ENCODE measurements at regions not wholly inside any gene's neighbourhood (a gene's known extent, or its start where the extent isn't known, plus 50 kb on each side); places are given as distances from the start of the nearest gene placed in this dataset.

DNA sequence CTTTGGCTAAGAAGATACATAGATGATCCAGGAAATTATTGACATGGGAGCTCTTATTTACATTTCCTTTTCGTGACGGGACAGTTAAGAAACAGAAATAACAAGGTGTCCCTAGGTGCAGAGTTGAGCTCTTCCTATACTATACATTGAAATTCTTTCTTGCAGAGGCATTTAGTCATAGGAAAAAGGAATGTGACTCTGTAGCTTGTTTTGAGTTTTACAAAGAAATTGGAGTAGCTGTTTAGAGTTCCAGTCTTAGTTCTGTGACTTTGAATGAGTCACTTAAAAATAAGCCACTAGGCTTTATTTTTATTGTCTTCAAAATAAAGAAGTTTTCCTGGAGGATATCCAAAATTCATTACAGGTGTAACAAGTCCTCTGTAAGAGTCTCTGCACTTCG is 723.5 kb upstream of the SGO1 start:
- no peak overlapping the region for H2BK120ac ChIP-seq (ENCODE audit: low read depth, low read length, poor library complexity, severe bottlenecking)
- no peaks in the 10 kb centered on the region for H3K79me1 ChIP-seq (ENCODE audit: insufficient read depth, low read depth, low read length, poor library complexity, severe bottlenecking)
- H2AFZ ChIP-seq (ENCODE audit: low read length), result no peak overlapping the region
- H2BK15ac ChIP-seq (ENCODE audit: low read depth, low read length), result no peak overlapping the region
- no peak overlapping the region for H3K18ac ChIP-seq (ENCODE audit: insufficient read length, low read depth, low read length)
- H2BK5ac ChIP-seq (ENCODE audit: insufficient read length, low read length), result no peak overlapping the region
- H3K9ac ChIP-seq (ENCODE audit: extremely low read depth, insufficient read length, low read length), result no peak overlapping the region
- H3T11ph ChIP-seq (ENCODE audit: low read length), result no peak overlapping the region
- Mint-ChIP-seq H3K4me3 (no peak overlapping the region), H3K36me3 (ENCODE audit: insufficient read depth in 1 of 3, low read depth in 3 of 3) (no peaks in the 10 kb centered on the region), H3K27me3 (ENCODE audit: low read depth) (no peaks in the 10 kb centered on the region), H3K9me3 (no peaks in the 10 kb centered on the region), H3K4me1 (peaks cover 9% of the 10 kb centered on the region in 2 experiments), H3K27ac (no peak overlapping the region)
- no peaks in the 10 kb centered on the region for H3K79me2 ChIP-seq (ENCODE audit: insufficient read depth, low read length)
- no peak overlapping the region for H2BK12ac ChIP-seq (ENCODE audit: insufficient read length, low read depth, low read length)
- H4K5ac ChIP-seq (ENCODE audit: insufficient read length, low read depth, low read length), result no peak overlapping the region
- no peak overlapping the region for H3K56ac ChIP-seq (ENCODE audit: insufficient read length, low read depth, low read length)
- H2BK20ac ChIP-seq (ENCODE audit: low read depth, low read length, poor library complexity, severe bottlenecking), result no peak overlapping the region
- H4K20me1 ChIP-seq (ENCODE audit: control insufficient read depth, insufficient read depth, insufficient read length), result no peaks in the 10 kb centered on the region
- no peaks in the 10 kb centered on the region for H3K27me3 ChIP-seq (ENCODE audit: insufficient read depth, low read length)
- H3K9me3 ChIP-seq (ENCODE audit: control insufficient read depth, low read depth, low read length), result no peaks in the 10 kb centered on the region
- H3K4me2 ChIP-seq (ENCODE audit: insufficient read depth, insufficient read length, low read length), result no peak overlapping the region
- H3K27ac ChIP-seq (ENCODE audit: insufficient read length, low read depth, low read length), result no peak overlapping the region
- H3K4ac ChIP-seq (ENCODE audit: low read depth, low read length), result no peak overlapping the region
- H4K8ac ChIP-seq (replicated peaks; ENCODE audit: insufficient read length, low read depth, low read length), result no peak overlapping the region
- H3K4me1 ChIP-seq (ENCODE audit: insufficient read depth, low read length), result no peaks in the 10 kb centered on the region
- no peak overlapping the region for H4K91ac ChIP-seq (ENCODE audit: insufficient read length, low read depth, low read length)
- no peak overlapping the region for H3K14ac ChIP-seq (ENCODE audit: insufficient read depth, low read length)
- WGBS (ENCODE audit: extremely low coverage, insufficient read length, low lambda C conversion rate), result no CpG with 5 or more reads among the region's 3 CpGs
- no peak for DNase-seq
- TF ChIP-seq CTCF (conservative IDR thresholded peaks at IDR 0.05), result no peak
- H2AK5ac ChIP-seq (ENCODE audit: insufficient read length, low read length), result no peak overlapping the region
- H3K23me2 ChIP-seq (ENCODE audit: insufficient read length, low read depth, low read length, poor library complexity, severe bottlenecking), result no peaks in the 10 kb centered on the region
- no peak overlapping the region for H3K23ac ChIP-seq (ENCODE audit: insufficient read length, low read depth, low read length)

All from H9 (cell line).